GM21381 (cell line): ENCODE measurements at regions not wholly inside any gene's neighbourhood (a gene's known extent, or its start where the extent isn't known, plus 50 kb on each side); places are given as distances from the start of the nearest gene placed in this dataset.
"Not testable (repeated sequence)": the region's sequence is repeated elsewhere in the genome, so short reads cannot be mapped to it uniquely, and the experiment has no call there.

Experiments used
- ATAC-seq: cut with Tn5 transposase; IDR thresholded peaks from one replicate; pipeline ENCODE4 v1.9.1; 2021; ENCODE audit warnings: mild to moderate bottlenecking, moderate library complexity; ENCODE audit not compliant: unreplicated experiment

- no peak for ATAC-seq
These were observed 122.9 kb downstream of the CAVIN4 start for GRCh38 chr9:100700689-100701318.

GRCh38 chr9:100714372-100715099 lies 136.7 kb downstream of the CAVIN4 start:
- no peak for ATAC-seq

GRCh38 chr9:100715100-100715380 lies 137.2 kb downstream of the CAVIN4 start:
- no peak for ATAC-seq

- ATAC-seq = no peak
These were observed 140.8 kb downstream of the CAVIN4 start for GRCh38 chr9:100718717-100719116.

GRCh38 chr9:100720922-100721321 lies 143.0 kb downstream of the CAVIN4 start:
- ATAC-seq = no peak

GRCh38 chr9:100724886-100725285 lies 147.0 kb downstream of the CAVIN4 start:
- ATAC-seq = no peak

- no peak for ATAC-seq
These were observed 147.5 kb downstream of the CAVIN4 start for GRCh38 chr9:100725371-100725770.

GRCh38 chr9:100729336-100729895 lies 151.5 kb downstream of the CAVIN4 start:
- no peak for ATAC-seq

GRCh38 chr9:100730086-100730485 lies 152.2 kb downstream of the CAVIN4 start:
- ATAC-seq = no peak

GRCh38 chr9:100731038-100731556 lies 153.2 kb downstream of the CAVIN4 start:
- ATAC-seq = no peak

- no peak for ATAC-seq
These were observed 153.7 kb downstream of the CAVIN4 start for GRCh38 chr9:100731557-100731956.

- ATAC-seq = no peak
These were observed 161.3 kb downstream of the CAVIN4 start for GRCh38 chr9:100739208-100739607.

- no peak for ATAC-seq
These were observed 161.8 kb downstream of the CAVIN4 start for GRCh38 chr9:100739666-100740065.

- not testable (repeated sequence) for ATAC-seq
These were observed 171.1 kb downstream of the CAVIN4 start for GRCh38 chr9:100748930-100749329.

GRCh38 chr9:100756217-100756616 lies 178.3 kb downstream of the CAVIN4 start:
- ATAC-seq = no peak

GRCh38 chr9:100759215-100759614 lies 181.3 kb downstream of the CAVIN4 start:
- ATAC-seq = no peak

- no peak for ATAC-seq
These were observed 183.5 kb downstream of the CAVIN4 start for GRCh38 chr9:100761276-100761802.

GRCh38 chr9:100774326-100774725 lies 196.4 kb downstream of the CAVIN4 start:
- ATAC-seq = no peak

- no peak for ATAC-seq
These were observed 197.1 kb downstream of the CAVIN4 start for GRCh38 chr9:100774962-100775361.

- no peak for ATAC-seq
These were observed 198.0 kb downstream of the CAVIN4 start for GRCh38 chr9:100775912-100776311.

- no peak for ATAC-seq
These were observed 206.9 kb downstream of the CAVIN4 start for GRCh38 chr9:100784755-100785154.

- ATAC-seq = no peak
These were observed 208.1 kb downstream of the CAVIN4 start for GRCh38 chr9:100785946-100786345.
